ENCODE measurements at regions not wholly inside any gene's neighbourhood (a gene's known extent, or its start where the extent isn't known, plus 50 kb on each side); places are given as distances from the start of the nearest gene placed in this dataset.

GRCh38 chr6:925656-926213 lies 232.8 kb upstream of the EXOC2 start:
- Histone ChIP-seq H3K9ac (no peak overlapping the region), H3F3A (ENCODE audit: low read depth) (no peaks in the 10 kb centered on the region), H3K36me3 (no peaks in the 10 kb centered on the region), H3K4me2 (no peak overlapping the region), H3K79me2 (ENCODE audit: low read depth) (no peaks in the 10 kb centered on the region), H3K27ac (no peak overlapping the region), H3K27me3 (no peaks in the 10 kb centered on the region), H2AFZ (replicated peaks) (no peak overlapping the region), H4K20me1 (ENCODE audit: low read depth) (no peaks in the 10 kb centered on the region), H3K4me3 (no peak overlapping the region), H3K9me3 (ENCODE audit: low read depth) (no peaks in the 10 kb centered on the region), H3K4me1 (no peaks in the 10 kb centered on the region)
- peaks cover 3% of the 10 kb centered on the region for H3K27me3 Mint-ChIP-seq (ENCODE audit: insufficient read depth, low read depth)
- no peak overlapping the region for H3K27ac Mint-ChIP-seq
- no peaks in the 10 kb centered on the region for H3K36me3 Mint-ChIP-seq
- H3K9me3 Mint-ChIP-seq = peaks cover 16% of the 10 kb centered on the region
- no peaks in the 10 kb centered on the region for H3K4me1 Mint-ChIP-seq
- no peak for TF ChIP-seq EZH2 (IDR thresholded peaks at IDR 0.05)
- TF ChIP-seq EZH2phosphoT487 (IDR thresholded peaks at IDR 0.05) = no peak
- TF ChIP-seq, protein P1, sequence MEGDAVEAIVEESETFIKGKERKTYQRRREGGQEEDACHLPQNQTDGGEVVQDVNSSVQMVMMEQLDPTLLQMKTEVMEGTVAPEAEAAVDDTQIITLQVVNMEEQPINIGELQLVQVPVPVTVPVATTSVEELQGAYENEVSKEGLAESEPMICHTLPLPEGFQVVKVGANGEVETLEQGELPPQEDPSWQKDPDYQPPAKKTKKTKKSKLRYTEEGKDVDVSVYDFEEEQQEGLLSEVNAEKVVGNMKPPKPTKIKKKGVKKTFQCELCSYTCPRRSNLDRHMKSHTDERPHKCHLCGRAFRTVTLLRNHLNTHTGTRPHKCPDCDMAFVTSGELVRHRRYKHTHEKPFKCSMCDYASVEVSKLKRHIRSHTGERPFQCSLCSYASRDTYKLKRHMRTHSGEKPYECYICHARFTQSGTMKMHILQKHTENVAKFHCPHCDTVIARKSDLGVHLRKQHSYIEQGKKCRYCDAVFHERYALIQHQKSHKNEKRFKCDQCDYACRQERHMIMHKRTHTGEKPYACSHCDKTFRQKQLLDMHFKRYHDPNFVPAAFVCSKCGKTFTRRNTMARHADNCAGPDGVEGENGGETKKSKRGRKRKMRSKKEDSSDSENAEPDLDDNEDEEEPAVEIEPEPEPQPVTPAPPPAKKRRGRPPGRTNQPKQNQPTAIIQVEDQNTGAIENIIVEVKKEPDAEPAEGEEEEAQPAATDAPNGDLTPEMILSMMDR (IDR thresholded peaks at IDR 0.05) = no peak
- no peak overlapping the region for H3K4me3 Mint-ChIP-seq
- no peak for DNase-seq (ENCODE audit: low spot score)

DNA sequence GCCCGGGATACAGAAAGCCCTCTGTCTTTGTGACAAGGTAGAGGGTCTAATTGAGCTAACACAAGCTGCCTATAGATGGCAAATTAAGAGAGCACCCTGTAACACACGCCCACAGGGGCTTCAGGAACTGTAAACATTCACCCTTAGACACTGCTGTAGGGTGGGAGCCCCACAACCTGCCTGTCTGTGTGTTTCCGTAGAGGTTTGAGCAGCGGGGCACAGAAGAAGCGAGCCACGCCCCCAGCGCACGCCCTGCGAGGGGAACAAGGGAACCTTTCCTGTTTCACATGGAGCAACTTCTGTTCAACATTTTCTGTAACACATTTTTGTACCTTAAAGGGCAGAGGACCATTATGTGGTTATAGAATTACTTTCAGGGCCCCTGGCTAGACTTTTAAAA lies 231.7 kb upstream of the EXOC2 start:
- Histone ChIP-seq H3K4me2 (no peak overlapping the region), H3K4me3 (no peak overlapping the region), H3K27ac (no peak overlapping the region), H4K20me1 (ENCODE audit: low read depth) (no peaks in the 10 kb centered on the region), H3F3A (ENCODE audit: low read depth) (no peaks in the 10 kb centered on the region), H3K4me1 (no peaks in the 10 kb centered on the region), H3K27me3 (no peaks in the 10 kb centered on the region), H3K9me3 (ENCODE audit: low read depth) (no peaks in the 10 kb centered on the region), H3K36me3 (no peaks in the 10 kb centered on the region), H2AFZ (replicated peaks) (no peak overlapping the region), H3K9ac (no peak overlapping the region), H3K79me2 (ENCODE audit: low read depth) (no peaks in the 10 kb centered on the region)
- H3K27me3 Mint-ChIP-seq (ENCODE audit: insufficient read depth, low read depth) = peaks cover 3% of the 10 kb centered on the region
- H3K27ac Mint-ChIP-seq = no peak overlapping the region
- peaks cover 20% of the 10 kb centered on the region for H3K9me3 Mint-ChIP-seq
- H3K4me3 Mint-ChIP-seq = no peak overlapping the region
- no peak for DNase-seq (ENCODE audit: low spot score)
- H3K36me3 Mint-ChIP-seq = no peaks in the 10 kb centered on the region
- no peak for TF ChIP-seq EZH2 (IDR thresholded peaks at IDR 0.05)
- no peak for TF ChIP-seq EZH2phosphoT487 (IDR thresholded peaks at IDR 0.05)
- TF ChIP-seq, protein P1 (IDR thresholded peaks at IDR 0.05) = no peak
- H3K4me1 Mint-ChIP-seq = no peaks in the 10 kb centered on the region

DNA sequence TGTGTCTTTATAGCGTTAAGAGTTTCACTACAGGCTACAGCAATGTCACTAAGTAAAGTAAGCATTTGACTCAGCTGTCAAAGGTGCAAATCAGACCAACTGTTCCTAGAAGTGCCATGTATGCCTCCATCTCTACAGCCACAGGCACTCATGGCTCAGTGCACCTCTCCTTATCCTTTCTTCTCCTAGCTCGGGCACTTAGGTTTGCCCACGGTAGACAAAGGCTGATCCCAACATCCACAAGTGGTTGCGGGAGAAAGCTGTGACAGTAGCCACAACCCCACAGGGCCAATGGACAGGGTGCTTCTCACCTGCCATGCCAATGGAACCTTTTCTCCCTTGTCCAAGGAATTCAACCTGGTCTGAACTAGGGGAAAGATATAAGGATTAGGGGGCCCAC lies 228.5 kb upstream of the EXOC2 start:
- H3K9me3 Mint-ChIP-seq = peaks cover 28% of the 10 kb centered on the region
- no peak for DNase-seq (ENCODE audit: low spot score)
- H3K9ac ChIP-seq = no peak overlapping the region

DNA sequence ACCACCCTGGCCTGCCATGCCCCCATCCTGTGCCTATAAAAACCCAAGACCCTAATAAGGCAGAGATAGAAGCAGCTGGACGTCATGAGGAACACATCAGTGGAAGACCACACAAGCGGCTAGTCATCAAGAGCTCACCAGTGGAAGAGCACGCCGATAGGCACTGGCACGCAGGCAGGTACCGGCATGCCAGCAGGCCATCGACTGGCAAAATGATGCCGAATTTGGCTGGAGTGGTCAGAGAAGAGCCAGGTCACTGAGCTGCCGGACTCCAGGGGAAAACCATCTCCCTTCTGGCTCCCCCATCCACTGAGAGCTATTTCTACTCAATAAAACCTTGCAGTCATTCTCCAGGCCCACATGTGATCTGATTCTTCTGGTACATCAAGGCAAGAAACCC lies 227.6 kb upstream of the EXOC2 start:
- H3K4me3 ChIP-seq = no peak overlapping the region
- no peaks in the 10 kb centered on the region for H4K20me1 ChIP-seq (ENCODE audit: low read depth)
- H3K4me1 ChIP-seq = no peaks in the 10 kb centered on the region
- no peaks in the 10 kb centered on the region for H3K9me3 ChIP-seq (ENCODE audit: low read depth)
- H3K27ac Mint-ChIP-seq = no peak overlapping the region
- H3K27ac ChIP-seq = no peak overlapping the region
- TF ChIP-seq, protein P1 (IDR thresholded peaks at IDR 0.05) = no peak
- TF ChIP-seq EZH2 (IDR thresholded peaks at IDR 0.05) = no peak
- no peak for TF ChIP-seq EZH2phosphoT487 (IDR thresholded peaks at IDR 0.05)
- no peaks in the 10 kb centered on the region for H3K36me3 ChIP-seq
- peaks cover 25% of the 10 kb centered on the region for H3K9me3 Mint-ChIP-seq
- no peaks in the 10 kb centered on the region for H3F3A ChIP-seq (ENCODE audit: low read depth)
- no peak overlapping the region for H3K4me3 Mint-ChIP-seq
- H3K27me3 ChIP-seq = no peaks in the 10 kb centered on the region
- H3K27me3 Mint-ChIP-seq (ENCODE audit: insufficient read depth, low read depth) = peaks cover 13% of the 10 kb centered on the region
- H3K4me1 Mint-ChIP-seq = no peaks in the 10 kb centered on the region
- no peak for DNase-seq (ENCODE audit: low spot score)
- no peak overlapping the region for H2AFZ ChIP-seq (replicated peaks)
- H3K9ac ChIP-seq = no peak overlapping the region
- no peaks in the 10 kb centered on the region for H3K36me3 Mint-ChIP-seq
- H3K4me2 ChIP-seq = no peak overlapping the region
- H3K79me2 ChIP-seq (ENCODE audit: low read depth) = no peaks in the 10 kb centered on the region

More for the DNA sequence above, 228.5 kb upstream of the EXOC2 start:
- no peak for TF ChIP-seq EZH2phosphoT487 (IDR thresholded peaks at IDR 0.05)
- no peak overlapping the region for H3K4me3 ChIP-seq
- no peaks in the 10 kb centered on the region for H4K20me1 ChIP-seq (ENCODE audit: low read depth)
- no peaks in the 10 kb centered on the region for H3K79me2 ChIP-seq (ENCODE audit: low read depth)
- no peaks in the 10 kb centered on the region for H3K36me3 Mint-ChIP-seq
- H3K4me2 ChIP-seq = no peak overlapping the region
- H2AFZ ChIP-seq (replicated peaks) = no peak overlapping the region
- no peaks in the 10 kb centered on the region for H3K27me3 ChIP-seq
- H3K36me3 ChIP-seq = no peaks in the 10 kb centered on the region
- H3K27ac Mint-ChIP-seq = no peak overlapping the region
- no peaks in the 10 kb centered on the region for H3F3A ChIP-seq (ENCODE audit: low read depth)
- no peaks in the 10 kb centered on the region for H3K9me3 ChIP-seq (ENCODE audit: low read depth)
- no peaks in the 10 kb centered on the region for H3K4me1 Mint-ChIP-seq
- no peak overlapping the region for H3K4me3 Mint-ChIP-seq
- no peak overlapping the region for H3K27ac ChIP-seq
- H3K4me1 ChIP-seq = no peaks in the 10 kb centered on the region
- H3K27me3 Mint-ChIP-seq (ENCODE audit: insufficient read depth, low read depth) = peaks cover 15% of the 10 kb centered on the region
